K562 (cell line): ENCODE measurements at regions not wholly inside any gene's neighbourhood (a gene's known extent, or its start where the extent isn't known, plus 50 kb on each side); places are given as distances from the start of the nearest gene placed in this dataset.

Experiments used
- ATAC-seq: fragments of 200-7000 bp; cut with Tn5 transposase; 3 replicates; pipeline ENCODE4 v1.9.1; 2020; ENCODE audit warnings: moderate library complexity
- BruUV-seq: library from RNA; stranded (reverse); fragments of 400-500 nt; replicated peaks from 2 replicates; lab custom pipeline; 2021; lab: Mats Ljungman, UMichigan
- CTCF ChIA-PET: fragments of 300-600 bp; formaldehyde crosslinking; extraction: SDS; loops from one replicate; lab custom pipeline; 2021; ENCODE audit warnings: low intra/inter-chr PET ratio; lab: Yijun Ruan, JAX
- POLR2A ChIA-PET: fragments of 300-600, 350-650 bp; sonication (Branson Sonifier 250); formaldehyde crosslinking; extraction: SDS; loops from one replicate; lab custom pipeline; 2021; ENCODE audit warnings: antibody characterized with exemption, inconsistent platforms; lab: Yijun Ruan, JAX
- DNase-seq, 4 experiments: peaks; one replicate each; pipeline versions ENCODE4 v3.0.0 to v3.0.0-alpha.2; 2011 to 2018; ENCODE audit warnings: low spot score in 3 of 4, mixed read lengths in 3 of 4; ENCODE audit errors: extremely low read depth in 1 of 4
- FAIRE-seq: peaks from 2 replicates; lab custom pipeline; 2011; peaks lifted over from hg19 to GRCh38; lab: Jason Lieb, UNC
- H2AFZ ChIP-seq: 2 replicates; pipeline ENCODE4 v1.6.0; 2011; ENCODE audit warnings: low read depth, low read length, control low read depth, inconsistent platforms
- H3K27ac ChIP-seq: fragments of 200-600 bp; 3 replicates; pipeline ENCODE4 v1.8.0; 2011; ENCODE audit warnings: low read depth, mild to moderate bottlenecking, control low read depth, inconsistent platforms, low read length, moderate library complexity, mixed read lengths; ENCODE audit errors: extremely low read depth
- H3K27me3 ChIP-seq, 2 experiments: fragments of 300-600 bp in 1 of 2; 2 replicates in 1 of 2; 3 replicates in 1 of 2; pipeline versions ENCODE4 v1.6.0 to v1.8.0; 2011; ENCODE audit warnings: inconsistent platforms in 2 of 2, low read length in 2 of 2, mild to moderate bottlenecking in 1 of 2, mixed read lengths in 1 of 2, moderate library complexity in 1 of 2; ENCODE audit not compliant: control insufficient read depth in 2 of 2, insufficient read depth in 2 of 2
- H3K36me3 ChIP-seq: fragments of 300-600 bp; 3 replicates; pipeline ENCODE4 v1.8.0; 2011; ENCODE audit warnings: mild to moderate bottlenecking, low read length, inconsistent platforms; ENCODE audit not compliant: control insufficient read depth, insufficient read depth
- H3K4me1 ChIP-seq, 2 experiments: fragments of 200-600 bp in 1 of 2; replicated peaks in 1 of 2; 2 replicates in 1 of 2; 3 replicates in 1 of 2; pipeline versions ENCODE4 v1.5.1 to v1.8.0; 2011; ENCODE audit warnings: inconsistent platforms in 2 of 2, low read length in 2 of 2, mild to moderate bottlenecking in 1 of 2, mixed read lengths in 1 of 2, moderate library complexity in 1 of 2; ENCODE audit not compliant: control insufficient read depth in 2 of 2, insufficient read depth in 2 of 2
- H3K4me2 ChIP-seq: 2 replicates; pipeline ENCODE4 v1.6.1; 2011; ENCODE audit warnings: low read length, control low read depth, inconsistent platforms, mixed read lengths; ENCODE audit not compliant: insufficient read depth
- H3K4me3 ChIP-seq: fragments of 200-600 bp; sonication (generic), shearing (Covaris generic); 2 replicates; pipeline ENCODE4 v1.5.1; 2016; ENCODE audit warnings: control low read depth, inconsistent platforms
- H3K79me2 ChIP-seq: fragments of 200-600 bp; 3 replicates; pipeline ENCODE4 v1.8.0; 2011; ENCODE audit warnings: low read length, inconsistent platforms; ENCODE audit not compliant: control insufficient read depth, insufficient read depth
- H3K9ac ChIP-seq, 2 experiments: 2 replicates each; pipeline versions ENCODE4 v1.6.0 to v1.6.1; 2011; ENCODE audit warnings: low read depth in 2 of 2, low read length in 2 of 2, control low read depth in 1 of 2, inconsistent platforms in 1 of 2, mild to moderate bottlenecking in 1 of 2, mixed read lengths in 1 of 2; ENCODE audit not compliant: insufficient read depth in 1 of 2
- H3K9me1 ChIP-seq: one replicate; pipeline ENCODE4 v1.6.0; 2011; ENCODE audit warnings: inconsistent platforms, mild to moderate bottlenecking, low read length, moderate library complexity; ENCODE audit not compliant: control insufficient read depth, insufficient read depth
- H3K9me3 ChIP-seq: replicated peaks from 2 replicates; pipeline ENCODE4 v1.5.1; 2011; ENCODE audit warnings: low read depth, low read length, inconsistent platforms; ENCODE audit not compliant: control insufficient read depth, insufficient read depth
- H4K20me1 ChIP-seq: replicated peaks from 2 replicates; pipeline ENCODE4 v1.6.1; 2011; ENCODE audit warnings: low read length, inconsistent platforms, mixed read lengths; ENCODE audit not compliant: control insufficient read depth, insufficient read depth
- CBX8 ChIP-seq: fragments of 200-600 bp; sonication (generic); IDR thresholded peaks from 2 replicates; pipeline ENCODE4 v1.6.1; 2012; ENCODE audit warnings: borderline replicate concordance, mixed run types, low read depth, mild to moderate bottlenecking, moderate library complexity, mixed read lengths, low read length, control low read depth, inconsistent platforms; ENCODE audit not compliant: poor library complexity, severe bottlenecking; ENCODE audit errors: extremely low read depth
- IRF2 ChIP-seq: sonication (generic); formaldehyde crosslinking; IDR thresholded peaks from 2 replicates; pipeline ENCODE4 v1.8.1; 2022; ENCODE audit warnings: mild to moderate bottlenecking, missing genetic modification reagents
- WGBS: fragments of 100-300 bp; shearing (Covaris generic); methylation state at CpG from one replicate; pipeline ENCODE4 v1.1.6; 2016; ENCODE audit warnings: low coverage, mixed read lengths; ENCODE audit not compliant: insufficient coverage; ENCODE audit errors: missing lambda C conversion rate; 5-methylcytosine and 5-hydroxymethylcytosine counted together
- in situ Hi-C: fragments of 300-500 bp; cut with MboI; formaldehyde crosslinking; loops from 4 replicates; pipeline ENCODE4 v1.15.0; 2018; ENCODE audit warnings: inconsistent platforms, mixed read lengths
- intact Hi-C: fragments of 100-400 bp; cut with micrococcal nuclease; formaldehyde crosslinking; loops from 2 replicates; pipeline ENCODE4 v1.14.2; 2022

DNA sequence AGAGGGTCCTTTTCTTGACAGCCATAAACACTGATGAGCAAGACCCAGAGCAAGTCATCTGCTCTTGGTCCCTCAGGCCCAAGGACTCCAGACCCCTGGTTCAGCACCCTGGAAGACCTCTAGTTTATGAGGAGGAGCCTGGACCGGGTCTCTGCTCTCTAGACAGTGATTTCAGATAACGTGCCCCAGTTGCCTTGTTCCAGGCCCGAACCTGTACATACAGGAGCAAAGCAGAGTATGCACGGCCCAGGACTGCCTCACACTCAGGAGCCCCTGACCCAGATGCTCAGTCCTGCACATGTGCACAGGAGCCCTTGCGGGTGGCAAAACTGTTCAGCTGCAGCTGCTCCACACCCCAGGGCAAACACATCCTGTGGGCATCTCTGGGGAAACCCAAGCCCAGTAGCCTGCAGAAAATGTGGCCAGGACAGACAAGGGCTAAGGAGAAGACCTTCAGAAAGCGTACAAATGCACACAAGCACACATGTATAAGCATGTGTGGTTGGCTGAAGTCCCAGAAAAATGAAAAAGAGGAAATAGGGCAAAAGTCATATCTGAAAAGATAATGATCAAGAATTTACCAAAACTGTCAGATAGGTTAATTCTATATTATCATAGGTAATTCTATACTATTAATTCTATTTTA lies 59.9 kb upstream of the CORO2B start:
- Histone ChIP-seq H3K9me1 (no peaks in the 10 kb centered on the region), H2AFZ (no peak overlapping the region), H4K20me1 (no peaks in the 10 kb centered on the region), H3K4me3 (no peak overlapping the region), H3K4me2 (no peak overlapping the region), H3K27me3 (peaks cover 0 to 7% of the 10 kb centered on the region in 2 experiments; a peak in 2 of 5 replicates), H3K4me1 (no peaks in the 10 kb centered on the region), H3K9me3 (no peaks in the 10 kb centered on the region), H3K9ac (no peak overlapping the region), H3K36me3 (no peaks in the 10 kb centered on the region), H3K27ac (no peak overlapping the region), H3K79me2 (no peaks in the 10 kb centered on the region)
- CTCF ChIA-PET, result no interaction called here
- DNase-seq, result no peak
- intact Hi-C loops, result no loop called here
- POLR2A ChIA-PET, result interaction anchor here (0.6 kb wide), 1 partner anchor 1263 kb away, joined by 3 read pairs; no protein-coding TSS in a partner anchor
- WGBS, result 0% methylated on average over 6 of the region's 6 CpGs
- no peak for FAIRE-seq
- in situ Hi-C loops, result no loop called here
- ATAC-seq, result no peak
- BruUV-seq, result no TSS peak
- no peak for TF ChIP-seq IRF2 (CRISPR knock-in tag)

DNA sequence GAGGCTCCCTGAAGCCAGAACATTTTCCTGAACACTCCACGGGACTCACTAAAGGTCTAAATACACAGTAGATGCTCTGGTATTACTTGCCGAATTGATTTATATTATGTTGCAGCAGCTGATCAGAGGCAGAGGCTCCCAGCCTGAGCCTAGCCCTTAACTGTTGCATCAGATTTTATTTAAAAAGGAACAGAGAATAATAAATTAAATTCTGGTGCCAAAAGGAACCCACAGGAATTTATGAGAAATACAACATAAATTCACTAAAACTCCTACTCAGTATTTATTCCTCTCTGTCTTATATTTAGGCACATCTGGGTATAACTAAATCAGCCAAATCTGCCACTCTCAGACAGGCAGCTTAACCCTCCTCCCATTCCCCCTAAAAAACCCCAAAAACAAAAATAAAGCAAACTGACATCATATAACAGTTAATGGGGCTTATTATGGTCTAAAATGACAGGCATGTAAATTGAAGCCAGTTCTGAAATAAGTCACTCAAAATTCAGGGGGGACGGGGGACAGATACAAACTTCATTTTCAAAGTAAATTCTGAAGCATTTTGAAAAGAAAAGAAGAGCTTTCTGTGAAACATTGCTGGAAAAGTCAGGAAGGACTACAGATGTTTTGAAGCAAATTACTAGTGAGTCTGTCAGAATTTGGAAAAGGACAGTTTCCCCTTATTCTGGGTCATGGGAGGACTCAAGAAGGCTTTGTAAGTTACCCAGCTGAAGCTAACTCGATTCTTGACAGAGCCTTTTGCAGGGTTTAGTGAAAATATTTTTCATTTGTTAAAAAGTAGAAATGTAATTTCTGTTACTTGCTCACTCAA lies 53.8 kb upstream of the CORO2B start:
- Histone ChIP-seq H2AFZ (no peak overlapping the region), H3K27ac (no peak overlapping the region), H3K79me2 (no peaks in the 10 kb centered on the region), H3K36me3 (no peaks in the 10 kb centered on the region), H3K27me3 (no peaks in the 10 kb centered on the region; a peak in 1 of 5 replicates), H3K9ac (no peak overlapping the region), H3K4me3 (no peak overlapping the region), H3K9me3 (no peaks in the 10 kb centered on the region), H3K9me1 (no peaks in the 10 kb centered on the region), H3K4me1 (no peaks in the 10 kb centered on the region), H4K20me1 (no peaks in the 10 kb centered on the region), H3K4me2 (no peak overlapping the region)
- TF ChIP-seq CBX8, result no peak
- BruUV-seq, result no TSS peak
- 2% methylated on average over 4 of the region's 4 CpGs for WGBS
- ATAC-seq (no peak), FAIRE-seq (no peak), DNase-seq (no peak)
- POLR2A ChIA-PET, result interaction anchor here (0.6 to 1.0 kb wide), 5 partner anchors 8 to 1004 kb away, joined by 3 to 6 read pairs (median 3); no protein-coding TSS in a partner anchor
- in situ Hi-C loops (no loop called here), intact Hi-C loops (no loop called here)
- CTCF ChIA-PET, result no interaction called here
